Esophagus muscularis mucosa (tissue), 3 donors: ENCODE measurements at regions not wholly inside any gene's neighbourhood (a gene's known extent, or its start where the extent isn't known, plus 50 kb on each side); places are given as distances from the start of the nearest gene placed in this dataset.
"Not testable (repeated sequence)": the region's sequence is repeated elsewhere in the genome, so short reads cannot be mapped to it uniquely, and the experiment has no call there.

Experiments used
- POLR2A ChIP-seq: fragments of 450-650 bp; IDR thresholded peaks from one replicate; pipeline ENCODE4 v1.6.1; 2017; ENCODE audit warnings: antibody characterized with exemption, moderate library complexity, mild to moderate bottlenecking, low read depth
- POLR2AphosphoS5 ChIP-seq, 2 donors: sonication (generic); formaldehyde crosslinking; IDR thresholded peaks; one replicate each; pipeline ENCODE4 v1.6.1; 2017; ENCODE audit warnings: antibody characterized with exemption in 2 of 2
- TF ChIP-seq, protein P1 (sequence below), 3 experiments: fragments of 200-600 bp in 2 of 3; fragments of 450-650 bp in 1 of 3; sonication (generic) in 2 of 3; IDR thresholded peaks; one replicate each; pipeline ENCODE4 v1.5.1; 2017 to 2019; ENCODE audit warnings: antibody characterized with exemption in 3 of 3, mild to moderate bottlenecking in 2 of 3, moderate library complexity in 1 of 3

DNA sequence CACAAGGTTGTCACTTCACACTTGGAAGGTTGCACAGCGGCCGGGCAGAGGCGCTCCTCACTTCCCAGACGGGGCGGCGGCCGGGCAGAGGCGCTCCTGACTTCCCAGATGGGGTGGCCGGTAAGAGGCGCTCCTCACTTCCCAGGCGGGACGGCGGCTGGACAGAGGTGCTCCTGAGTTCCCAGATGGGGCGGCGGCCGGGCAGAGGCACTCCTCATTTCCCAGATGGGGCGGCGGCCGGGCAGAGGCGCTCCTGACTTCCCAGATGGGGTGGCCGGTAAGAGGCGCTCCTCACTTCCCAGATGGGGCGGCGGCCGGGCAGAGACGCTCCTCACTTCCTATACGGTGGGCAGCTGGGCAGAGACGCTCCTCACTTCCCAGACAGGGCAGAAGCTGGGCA, 199.4 kb upstream of the PODXL start:
- TF ChIP-seq POLR2AphosphoS5 (IDR thresholded peaks at IDR 0.05); POLR2A: not testable (repeated sequence)
- TF ChIP-seq, protein P1, sequence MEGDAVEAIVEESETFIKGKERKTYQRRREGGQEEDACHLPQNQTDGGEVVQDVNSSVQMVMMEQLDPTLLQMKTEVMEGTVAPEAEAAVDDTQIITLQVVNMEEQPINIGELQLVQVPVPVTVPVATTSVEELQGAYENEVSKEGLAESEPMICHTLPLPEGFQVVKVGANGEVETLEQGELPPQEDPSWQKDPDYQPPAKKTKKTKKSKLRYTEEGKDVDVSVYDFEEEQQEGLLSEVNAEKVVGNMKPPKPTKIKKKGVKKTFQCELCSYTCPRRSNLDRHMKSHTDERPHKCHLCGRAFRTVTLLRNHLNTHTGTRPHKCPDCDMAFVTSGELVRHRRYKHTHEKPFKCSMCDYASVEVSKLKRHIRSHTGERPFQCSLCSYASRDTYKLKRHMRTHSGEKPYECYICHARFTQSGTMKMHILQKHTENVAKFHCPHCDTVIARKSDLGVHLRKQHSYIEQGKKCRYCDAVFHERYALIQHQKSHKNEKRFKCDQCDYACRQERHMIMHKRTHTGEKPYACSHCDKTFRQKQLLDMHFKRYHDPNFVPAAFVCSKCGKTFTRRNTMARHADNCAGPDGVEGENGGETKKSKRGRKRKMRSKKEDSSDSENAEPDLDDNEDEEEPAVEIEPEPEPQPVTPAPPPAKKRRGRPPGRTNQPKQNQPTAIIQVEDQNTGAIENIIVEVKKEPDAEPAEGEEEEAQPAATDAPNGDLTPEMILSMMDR (IDR thresholded peaks at IDR 0.05), result not testable (repeated sequence)
